HG03103 (cell line): ENCODE measurements at regions not wholly inside any gene's neighbourhood (a gene's known extent, or its start where the extent isn't known, plus 50 kb on each side); places are given as distances from the start of the nearest gene placed in this dataset.
"Not testable (repeated sequence)": the region's sequence is repeated elsewhere in the genome, so short reads cannot be mapped to it uniquely, and the experiment has no call there.

ENCODE experiments used
- ATAC-seq: cut with Tn5 transposase; IDR thresholded peaks from one replicate; pipeline ENCODE4 v1.9.1; 2021; ENCODE audit warnings: low read depth; ENCODE audit not compliant: unreplicated experiment

- no peak for ATAC-seq
These were observed 261.9 kb upstream of the PUDP start for GRCh38 chrX:7409866-7410265.

GRCh38 chrX:7399373-7399772 lies 251.4 kb upstream of the PUDP start:
- no peak for ATAC-seq

- no peak for ATAC-seq
These were observed 242.5 kb upstream of the PUDP start for GRCh38 chrX:7390441-7390840.

GRCh38 chrX:7389576-7389975 lies 241.6 kb upstream of the PUDP start:
- ATAC-seq, result no peak

- no peak for ATAC-seq
These were observed 237.2 kb upstream of the PUDP start for GRCh38 chrX:7385131-7385530.

- ATAC-seq, result no peak
These were observed 230.5 kb upstream of the PUDP start for GRCh38 chrX:7378406-7378805.

- no peak for ATAC-seq
These were observed 225.0 kb upstream of the PUDP start for GRCh38 chrX:7372825-7373525.

- no peak for ATAC-seq
These were observed 214.2 kb upstream of the PUDP start for GRCh38 chrX:7362111-7362510.

GRCh38 chrX:7351926-7352325 lies 204.0 kb upstream of the PUDP start:
- ATAC-seq, result no peak

- ATAC-seq, result no peak
These were observed 199.5 kb upstream of the PUDP start for GRCh38 chrX:7347465-7347864.

GRCh38 chrX:7346021-7346420 lies 198.1 kb upstream of the PUDP start:
- no peak for ATAC-seq

GRCh38 chrX:7343181-7343580 lies 195.2 kb upstream of the PUDP start:
- no peak for ATAC-seq

- ATAC-seq, result not testable (repeated sequence)
These were observed 187.9 kb upstream of the PUDP start for GRCh38 chrX:7335816-7336362.

- no peak for ATAC-seq
These were observed 186.4 kb upstream of the PUDP start for GRCh38 chrX:7334253-7334935.

- ATAC-seq, result no peak
These were observed 183.2 kb upstream of the PUDP start for GRCh38 chrX:7330971-7331746.

- no peak for ATAC-seq
These were observed 182.6 kb upstream of the PUDP start for GRCh38 chrX:7330556-7330955.

GRCh38 chrX:7318661-7319060 lies 170.7 kb upstream of the PUDP start:
- no peak for ATAC-seq

- no peak for ATAC-seq
These were observed 170.3 kb upstream of the PUDP start for GRCh38 chrX:7318241-7318640.

GRCh38 chrX:7316887-7317286 lies 168.9 kb upstream of the PUDP start:
- no peak for ATAC-seq

- ATAC-seq, result no peak
These were observed 168.3 kb upstream of the PUDP start for GRCh38 chrX:7316280-7316679.

GRCh38 chrX:7314425-7314824 lies 166.5 kb upstream of the PUDP start:
- ATAC-seq, result no peak
